CD14-positive monocyte (primary cell): ENCODE measurements at regions not wholly inside any gene's neighbourhood (a gene's known extent, or its start where the extent isn't known, plus 50 kb on each side); places are given as distances from the start of the nearest gene placed in this dataset.
A peak's percentile ranks its signal among the peaks of the same experiment; 100 is the strongest.

Experiments
- DNase-seq, 3 donors: peaks; one replicate each; pipeline ENCODE4 v3.0.0-alpha.2; 2011 to 2022
- H2AFZ ChIP-seq: 2 replicates; pipeline ENCODE4 v1.6.0; 2012; ENCODE audit warnings: mild to moderate bottlenecking, low read depth, low read length, inconsistent platforms; ENCODE audit not compliant: insufficient read depth, poor library complexity, severe bottlenecking
- H3K27ac ChIP-seq, 2 donors: 1 replicate in 1 of 2; 2 replicates in 1 of 2; pipeline ENCODE4 v1.5.1; 2012 to 2013; ENCODE audit warnings: low read length in 2 of 2, control low read depth in 1 of 2, inconsistent platforms in 1 of 2, low read depth in 1 of 2, mild to moderate bottlenecking in 1 of 2
- H3K27me3 ChIP-seq, 2 donors: one replicate each; pipeline versions ENCODE4 v1.6.0 to v1.6.1; 2011 to 2013; ENCODE audit warnings: low read length in 2 of 2; ENCODE audit not compliant: control insufficient read depth in 2 of 2, insufficient read depth in 2 of 2
- H3K36me3 ChIP-seq, 2 donors: replicated peaks in 1 of 2; 1 replicate in 1 of 2; 2 replicates in 1 of 2; pipeline versions ENCODE4 v1.5.1 to v1.6.1; 2012 to 2013; ENCODE audit warnings: low read length in 2 of 2, control low read depth in 1 of 2, inconsistent platforms in 1 of 2, mild to moderate bottlenecking in 1 of 2; ENCODE audit not compliant: insufficient read depth in 2 of 2, control insufficient read depth in 1 of 2
- H3K4me1 ChIP-seq, 2 donors: 1 replicate in 1 of 2; 2 replicates in 1 of 2; pipeline versions ENCODE4 v1.5.1 to v1.6.1; 2012 to 2013; ENCODE audit warnings: low read length in 2 of 2, control low read depth in 1 of 2, inconsistent platforms in 1 of 2, mild to moderate bottlenecking in 1 of 2, moderate library complexity in 1 of 2; ENCODE audit not compliant: insufficient read depth in 2 of 2, control insufficient read depth in 1 of 2
- H3K4me2 ChIP-seq: replicated peaks from 2 replicates; pipeline ENCODE3; 2012; ENCODE audit warnings: low read length, moderate library complexity, mild to moderate bottlenecking; ENCODE audit not compliant: poor library complexity, severe bottlenecking; ENCODE audit errors: extremely low read depth
- H3K4me3 ChIP-seq, 3 experiments: fragments of 200-600 bp in 1 of 3; sonication (generic) in 1 of 3; replicated peaks in 1 of 3; 1 replicate in 2 of 3; 2 replicates in 1 of 3; pipeline ENCODE4 v1.5.1; 2011 to 2013; ENCODE audit warnings: low read length in 3 of 3, mild to moderate bottlenecking in 3 of 3, control low read depth in 2 of 3, low read depth in 2 of 3, inconsistent platforms in 1 of 3, moderate library complexity in 1 of 3
- H3K79me2 ChIP-seq: 2 replicates; pipeline ENCODE4 v1.6.0; 2012; ENCODE audit warnings: mild to moderate bottlenecking, control low read depth, inconsistent platforms, low read length, moderate library complexity; ENCODE audit not compliant: insufficient read depth
- H3K9ac ChIP-seq: 2 replicates; pipeline ENCODE4 v1.6.0; 2017; ENCODE audit warnings: low read length, mild to moderate bottlenecking; ENCODE audit not compliant: insufficient read depth, poor library complexity, severe bottlenecking
- H3K9me3 ChIP-seq, 2 donors: replicated peaks in 1 of 2; 1 replicate in 1 of 2; 2 replicates in 1 of 2; pipeline versions ENCODE4 v1.5.1 to v1.6.1; 2012 to 2013; ENCODE audit warnings: low read length in 2 of 2, control low read depth in 1 of 2; ENCODE audit not compliant: control insufficient read depth in 1 of 2, insufficient read depth in 1 of 2
- H4K20me1 ChIP-seq: 2 replicates; pipeline ENCODE4 v1.6.0; 2012; ENCODE audit warnings: mild to moderate bottlenecking, low read length, control low read depth, moderate library complexity; ENCODE audit not compliant: insufficient read depth
- H3K27ac Mint-ChIP-seq, 7 donors: one replicate each; pipeline ENCODE4 v1.8.0; 2020; ENCODE audit warnings: mild to moderate bottlenecking in 7 of 7, mixed read lengths in 7 of 7, moderate library complexity in 6 of 7, inconsistent platforms in 2 of 7
- H3K27me3 Mint-ChIP-seq, 3 donors: one replicate each; pipeline ENCODE4 v1.8.0; 2021 to 2022; ENCODE audit warnings: low read depth in 3 of 3, mild to moderate bottlenecking in 3 of 3, mixed read lengths in 3 of 3, moderate library complexity in 3 of 3, inconsistent platforms in 1 of 3
- H3K36me3 Mint-ChIP-seq, 2 donors: one replicate each; pipeline ENCODE4 v1.8.0; 2020; ENCODE audit warnings: mixed read lengths in 2 of 2, inconsistent platforms in 1 of 2, mild to moderate bottlenecking in 1 of 2
- H3K4me1 Mint-ChIP-seq: one replicate; pipeline ENCODE4 v1.8.0; 2020; ENCODE audit warnings: mild to moderate bottlenecking, mixed read lengths
- H3K4me3 Mint-ChIP-seq, 2 donors: one replicate each; pipeline ENCODE4 v1.8.0; 2020; ENCODE audit warnings: mild to moderate bottlenecking in 2 of 2, mixed read lengths in 2 of 2, moderate library complexity in 1 of 2
- H3K9me3 Mint-ChIP-seq, 7 donors: one replicate each; pipeline ENCODE4 v1.8.0; 2020 to 2022; ENCODE audit warnings: mixed read lengths in 7 of 7, mild to moderate bottlenecking in 6 of 7, moderate library complexity in 6 of 7, inconsistent platforms in 2 of 7
- CTCF ChIP-seq: fragments of 200-600 bp; IDR thresholded peaks from one replicate; pipeline ENCODE4 v1.8.0; 2022; ENCODE audit warnings: antibody characterized with exemption, mild to moderate bottlenecking
- WGBS: methylation state at CpG from one replicate; pipeline ENCODE4 v1.1.5; 2013; ENCODE audit warnings: missing lambda C conversion rate; ENCODE audit not compliant: insufficient coverage; 5-methylcytosine and 5-hydroxymethylcytosine counted together
- intact Hi-C, 2 donors: fragments of 100-400 bp; cut with micrococcal nuclease; formaldehyde crosslinking; loops; one replicate each; pipeline versions ENCODE4 v1.15.0 to v1.15.1; 2023

GRCh38 chr5:74421377-74421776 lies 219.2 kb downstream of the ENC1 start:
- Histone ChIP-seq H3K9ac (no peak overlapping the region), H2AFZ (peak overlapping the region; percentile 26), H3K4me1 (peaks cover 24 to 33% of the 10 kb centered on the region in 2 donors), H3K79me2 (no peaks in the 10 kb centered on the region), H3K27me3 (no peaks in the 10 kb centered on the region), H3K36me3 (no peaks in the 10 kb centered on the region), H3K4me2 (peak overlapping the region; percentile 41), H3K27ac (peak overlapping the region; percentile 23 to 24), H3K9me3 (no peaks in the 10 kb centered on the region), H4K20me1 (no peaks in the 10 kb centered on the region), H3K4me3 (no peak overlapping the region)
- Mint-ChIP-seq H3K27me3 (no peaks in the 10 kb centered on the region), H3K4me3 (peak overlapping the region in 1 of 2 donors; percentile 4), H3K4me1 (peaks cover 36% of the 10 kb centered on the region), H3K9me3 (peaks cover 0 to 6% (median 3%) of the 10 kb centered on the region in 7 donors), H3K36me3 (no peaks in the 10 kb centered on the region), H3K27ac (peak overlapping the region in 5 of 7 donors; percentile 5 to 72 (median 26))
- intact Hi-C loops = no loop called here
- TF ChIP-seq CTCF = no peak
- peak in 1 of 3 donors; percentile 29 for DNase-seq
- 0% methylated on average over 1 of the region's 1 CpG for WGBS

- Mint-ChIP-seq H3K27me3 (no peaks in the 10 kb centered on the region), H3K4me3 (no peak overlapping the region), H3K9me3 (peaks cover 0 to 6% (median 3%) of the 10 kb centered on the region in 7 donors), H3K36me3 (no peaks in the 10 kb centered on the region), H3K27ac (peak overlapping the region in 4 of 7 donors; percentile 5 to 83 (median 42)), H3K4me1 (peaks cover 36% of the 10 kb centered on the region)
- no peaks in the 10 kb centered on the region for H3K9me3 ChIP-seq
- 100% methylated on average over 1 of the region's 1 CpG for WGBS
- H3K27ac ChIP-seq = peak overlapping the region; percentile 23 to 24
- no peak overlapping the region for H3K4me3 ChIP-seq
- H3K79me2 ChIP-seq = no peaks in the 10 kb centered on the region
- peaks cover 24 to 33% of the 10 kb centered on the region in 2 donors for H3K4me1 ChIP-seq
- TF ChIP-seq CTCF = no peak
- intact Hi-C loops = no loop called here
- no peak for DNase-seq
- H3K4me2 ChIP-seq = peak overlapping the region; percentile 41
- no peaks in the 10 kb centered on the region for H3K27me3 ChIP-seq
- no peaks in the 10 kb centered on the region for H3K36me3 ChIP-seq
- H2AFZ ChIP-seq = peak overlapping the region; percentile 26
- no peaks in the 10 kb centered on the region for H4K20me1 ChIP-seq
- H3K9ac ChIP-seq = no peak overlapping the region
These were observed 219.6 kb downstream of the ENC1 start for GRCh38 chr5:74420947-74421346.
